Osteocyte (in vitro differentiated cells): ENCODE measurements at regions not wholly inside any gene's neighbourhood (a gene's known extent, or its start where the extent isn't known, plus 50 kb on each side); places are given as distances from the start of the nearest gene placed in this dataset.
A peak's percentile ranks its signal among the peaks of the same experiment; 100 is the strongest.

Experiments used
- DNase-seq: peaks from one replicate; pipeline ENCODE4 v3.0.0; 2021; ENCODE audit warnings: mixed read lengths; ENCODE audit not compliant: unreplicated experiment; ENCODE audit errors: extremely low spot score
- H3K27ac Mint-ChIP-seq: one replicate; pipeline ENCODE4 v1.8.0; 2021; ENCODE audit warnings: mild to moderate bottlenecking, mixed read lengths; ENCODE audit not compliant: unreplicated experiment
- H3K27me3 Mint-ChIP-seq: one replicate; pipeline ENCODE4 v1.8.0; 2021; ENCODE audit warnings: mixed read lengths; ENCODE audit not compliant: unreplicated experiment
- H3K36me3 Mint-ChIP-seq: one replicate; pipeline ENCODE4 v1.8.0; 2021; ENCODE audit warnings: mixed read lengths; ENCODE audit not compliant: unreplicated experiment
- H3K4me1 Mint-ChIP-seq: one replicate; pipeline ENCODE4 v1.8.0; 2021; ENCODE audit warnings: mixed read lengths; ENCODE audit not compliant: unreplicated experiment
- H3K4me3 Mint-ChIP-seq: one replicate; pipeline ENCODE4 v1.8.0; 2021; ENCODE audit warnings: mild to moderate bottlenecking, moderate library complexity, mixed read lengths; ENCODE audit not compliant: unreplicated experiment
- H3K9me3 Mint-ChIP-seq: one replicate; pipeline ENCODE4 v1.8.0; 2021; ENCODE audit warnings: mixed read lengths; ENCODE audit not compliant: unreplicated experiment
- CTCF ChIP-seq: fragments of 200-600 bp; sonication (generic); IDR thresholded peaks from 2 replicates; pipeline ENCODE4 v1.5.0; 2021; ENCODE audit warnings: antibody characterized with exemption, mild to moderate bottlenecking, moderate library complexity

GRCh38 chr5:61641748-61642565, 309.9 kb downstream of the ZSWIM6 start:
- Mint-ChIP-seq H3K9me3 (no peaks in the 10 kb centered on the region), H3K4me1 (peaks cover 30% of the 10 kb centered on the region), H3K27ac (no peak overlapping the region), H3K4me3 (no peak overlapping the region), H3K27me3 (peaks cover 2% of the 10 kb centered on the region), H3K36me3 (no peaks in the 10 kb centered on the region)
- TF ChIP-seq CTCF: peak; percentile 24
- DNase-seq: no peak

- no peak overlapping the region for H3K4me3 Mint-ChIP-seq
- H3K27me3 Mint-ChIP-seq: peaks cover 2% of the 10 kb centered on the region
- no peak for DNase-seq
- no peak for TF ChIP-seq CTCF
- no peaks in the 10 kb centered on the region for H3K36me3 Mint-ChIP-seq
- no peaks in the 10 kb centered on the region for H3K4me1 Mint-ChIP-seq
- no peak overlapping the region for H3K27ac Mint-ChIP-seq
- no peaks in the 10 kb centered on the region for H3K9me3 Mint-ChIP-seq
Measured at GRCh38 chr5:61647672-61648071, 315.6 kb downstream of the ZSWIM6 start.

GRCh38 chr5:61649231-61649630, 317.2 kb downstream of the ZSWIM6 start:
- no peak for TF ChIP-seq CTCF
- Mint-ChIP-seq H3K36me3 (no peaks in the 10 kb centered on the region), H3K4me3 (no peak overlapping the region), H3K4me1 (peaks cover 6% of the 10 kb centered on the region), H3K9me3 (no peaks in the 10 kb centered on the region), H3K27me3 (peaks cover 2% of the 10 kb centered on the region), H3K27ac (no peak overlapping the region)
- no peak for DNase-seq

GRCh38 chr5:61649971-61650370, 317.9 kb downstream of the ZSWIM6 start:
- Mint-ChIP-seq H3K27ac (no peak overlapping the region), H3K36me3 (no peaks in the 10 kb centered on the region), H3K4me3 (no peak overlapping the region), H3K9me3 (no peaks in the 10 kb centered on the region), H3K4me1 (peaks cover 6% of the 10 kb centered on the region), H3K27me3 (no peaks in the 10 kb centered on the region)
- DNase-seq: no peak
- no peak for TF ChIP-seq CTCF

GRCh38 chr5:61650661-61651060, 318.6 kb downstream of the ZSWIM6 start:
- no peaks in the 10 kb centered on the region for H3K27me3 Mint-ChIP-seq
- H3K4me1 Mint-ChIP-seq: peaks cover 6% of the 10 kb centered on the region
- no peak for TF ChIP-seq CTCF
- no peaks in the 10 kb centered on the region for H3K9me3 Mint-ChIP-seq
- no peak overlapping the region for H3K27ac Mint-ChIP-seq
- H3K36me3 Mint-ChIP-seq: no peaks in the 10 kb centered on the region
- DNase-seq: no peak
- H3K4me3 Mint-ChIP-seq: no peak overlapping the region
